WTC11 (cell line): ENCODE measurements at regions not wholly inside any gene's neighbourhood (a gene's known extent, or its start where the extent isn't known, plus 50 kb on each side); places are given as distances from the start of the nearest gene placed in this dataset.

Source experiments
- ATAC-seq: fragments of 200-7000 bp; cut with Tn5 transposase; 2 replicates; pipeline ENCODE4 v1.10.0; 2021; ENCODE audit warnings: mild to moderate bottlenecking, moderate library complexity
- CTCF ChIA-PET: fragments of 300-600 bp; sonication (Branson Sonifier 250); formaldehyde crosslinking; loops from one replicate; lab custom pipeline; 2021; ENCODE audit warnings: antibody characterized with exemption; lab: Charles Lee
- POLR2A ChIA-PET: fragments of 350-600 bp; sonication (Branson Sonifier 250); formaldehyde crosslinking; loops from one replicate; lab custom pipeline; 2021; ENCODE audit warnings: antibody characterized with exemption; lab: Charles Lee
- DNase-seq: peaks from one replicate; pipeline ENCODE4 v3.0.0; 2021; ENCODE audit warnings: low spot score
- H3K27ac Mint-ChIP-seq: 2 replicates; pipeline ENCODE4 v1.8.0; 2021; ENCODE audit warnings: mixed read lengths
- H3K27me3 Mint-ChIP-seq: 2 replicates; pipeline ENCODE4 v1.8.0; 2021; ENCODE audit warnings: low read depth, mild to moderate bottlenecking, moderate library complexity, mixed read lengths
- H3K36me3 Mint-ChIP-seq: 2 replicates; pipeline ENCODE4 v1.8.0; 2021; ENCODE audit warnings: mixed read lengths
- H3K4me1 Mint-ChIP-seq: 2 replicates; pipeline ENCODE4 v1.8.0; 2022; ENCODE audit warnings: mixed read lengths
- H3K4me3 Mint-ChIP-seq: 2 replicates; pipeline ENCODE4 v1.8.0; 2021; ENCODE audit warnings: mild to moderate bottlenecking, moderate library complexity, mixed read lengths
- H3K9me3 Mint-ChIP-seq: 2 replicates; pipeline ENCODE4 v1.8.0; 2021; ENCODE audit warnings: mixed read lengths
- ATF3 ChIP-seq: sonication (generic); formaldehyde crosslinking; conservative IDR thresholded peaks from 2 replicates; pipeline ENCODE4 v1.8.1; 2022; ENCODE audit warnings: mild to moderate bottlenecking, missing genetic modification reagents
- ATF6 ChIP-seq: sonication (generic); formaldehyde crosslinking; IDR thresholded peaks from 2 replicates; pipeline ENCODE4 v1.8.1; 2023; ENCODE audit warnings: mild to moderate bottlenecking, missing genetic modification reagents
- CBFB ChIP-seq: sonication (generic); formaldehyde crosslinking; IDR thresholded peaks from 2 replicates; pipeline ENCODE4 v1.8.1; 2022; ENCODE audit warnings: mild to moderate bottlenecking, low read depth, missing genetic modification reagents
- E2F1 ChIP-seq: sonication (generic); formaldehyde crosslinking; IDR thresholded peaks from 2 replicates; pipeline ENCODE4 v1.8.0; 2022; ENCODE audit warnings: mild to moderate bottlenecking, missing genetic modification reagents
- E2F4 ChIP-seq: sonication (generic); formaldehyde crosslinking; IDR thresholded peaks from 2 replicates; pipeline ENCODE4 v1.8.1; 2022; ENCODE audit warnings: low read depth, mild to moderate bottlenecking, moderate library complexity, missing genetic modification reagents, borderline replicate concordance
- ELF4 ChIP-seq: sonication (generic); formaldehyde crosslinking; IDR thresholded peaks from 2 replicates; pipeline ENCODE4 v1.8.1; 2022; ENCODE audit warnings: low read depth, mild to moderate bottlenecking, moderate library complexity, missing genetic modification reagents
- GRHL2 ChIP-seq: fragments of 250-450 bp; sonication (Bioruptor Pico); IDR thresholded peaks from 2 replicates; pipeline ENCODE4 v1.8.0; 2022; ENCODE audit warnings: mild to moderate bottlenecking, moderate library complexity; ENCODE audit not compliant: insufficient replicate concordance, severe bottlenecking
- HMGA2 ChIP-seq: fragments of 250-450 bp; sonication (Bioruptor Pico); IDR thresholded peaks from 2 replicates; pipeline ENCODE4 v1.4.0; 2021; ENCODE audit warnings: mild to moderate bottlenecking, moderate library complexity
- HMGXB4 ChIP-seq: sonication (generic); formaldehyde crosslinking; IDR thresholded peaks from 2 replicates; pipeline ENCODE4 v1.8.1; 2023; ENCODE audit warnings: mild to moderate bottlenecking, moderate library complexity, missing genetic modification reagents
- JAZF1 ChIP-seq: fragments of 250-450 bp; sonication (Bioruptor Pico); IDR thresholded peaks from 2 replicates; pipeline ENCODE4 v1.9.0; 2021; ENCODE audit warnings: moderate library complexity, mild to moderate bottlenecking, inconsistent platforms
- MYBL2 ChIP-seq: sonication (generic); formaldehyde crosslinking; IDR thresholded peaks from 2 replicates; pipeline ENCODE4 v1.8.1; 2023; ENCODE audit warnings: mild to moderate bottlenecking, moderate library complexity, missing genetic modification reagents
- NR1H2 ChIP-seq: sonication (generic); formaldehyde crosslinking; IDR thresholded peaks from 2 replicates; pipeline ENCODE4 v1.9.0; 2021; ENCODE audit warnings: mild to moderate bottlenecking, moderate library complexity, missing genetic modification reagents
- OVOL2 ChIP-seq: fragments of 250-450 bp; sonication (Bioruptor Pico); IDR thresholded peaks from 2 replicates; pipeline ENCODE4 v1.9.0; 2021; ENCODE audit warnings: mild to moderate bottlenecking, borderline replicate concordance
- PRRX2 ChIP-seq: fragments of 250-450 bp; sonication (Bioruptor Pico); IDR thresholded peaks from 2 replicates; pipeline ENCODE4 v1.8.0; 2021; ENCODE audit warnings: mild to moderate bottlenecking
- SMAD4 ChIP-seq: sonication (generic); formaldehyde crosslinking; IDR thresholded peaks from 2 replicates; pipeline ENCODE4 v1.8.0; 2022; ENCODE audit warnings: mild to moderate bottlenecking, missing genetic modification reagents
- ZBTB21 ChIP-seq: sonication (generic); formaldehyde crosslinking; IDR thresholded peaks from 2 replicates; pipeline ENCODE4 v1.8.1; 2023; ENCODE audit warnings: mild to moderate bottlenecking, missing genetic modification reagents, borderline replicate concordance
- ZNF121 ChIP-seq: sonication (generic); formaldehyde crosslinking; IDR thresholded peaks from 2 replicates; pipeline ENCODE4 v1.8.0; 2023; ENCODE audit warnings: missing genetic modification reagents
- ZNF138 ChIP-seq: sonication (generic); formaldehyde crosslinking; conservative IDR thresholded peaks from 2 replicates; pipeline ENCODE4 v1.8.1; 2022; ENCODE audit warnings: mild to moderate bottlenecking, moderate library complexity, missing genetic modification reagents
- ZNF263 ChIP-seq: sonication (generic); formaldehyde crosslinking; IDR thresholded peaks from 2 replicates; pipeline ENCODE4 v1.8.1; 2022; ENCODE audit warnings: low read depth, mild to moderate bottlenecking, moderate library complexity, missing genetic modification reagents
- ZNF281 ChIP-seq: sonication (generic); formaldehyde crosslinking; IDR thresholded peaks from 2 replicates; pipeline ENCODE4 v1.8.0; 2023; ENCODE audit warnings: mild to moderate bottlenecking, missing genetic modification reagents
- ZNF512 ChIP-seq: sonication (generic); formaldehyde crosslinking; IDR thresholded peaks from 2 replicates; pipeline ENCODE4 v1.8.1; 2022; ENCODE audit warnings: missing genetic modification reagents, borderline replicate concordance

GRCh38 chr5:142246258-142246657, 78.6 kb downstream of the SPRY4 start (continued):
- TF ChIP-seq GRHL2 (CRISPR knock-in tag) (no peak), SMAD4 (CRISPR knock-in tag) (no peak)

GRCh38 chr5:142245786-142246185, 79.0 kb downstream of the SPRY4 start:
- peaks cover 5% of the 10 kb centered on the region for H3K36me3 Mint-ChIP-seq
- H3K27ac Mint-ChIP-seq = no peak overlapping the region
- H3K9me3 Mint-ChIP-seq = peaks cover 18% of the 10 kb centered on the region
- DNase-seq (no peak), ATAC-seq (peak; percentile 53)
- H3K4me1 Mint-ChIP-seq = peaks cover 21% of the 10 kb centered on the region
- no peak overlapping the region for H3K4me3 Mint-ChIP-seq
- CTCF ChIA-PET = interaction anchor here (0.8 to 1.1 kb wide), 3 partner anchors 14 to 93 kb away, joined by 3 to 4 read pairs (median 3); no protein-coding TSS in a partner anchor
- peaks cover 6% of the 10 kb centered on the region for H3K27me3 Mint-ChIP-seq
- POLR2A ChIA-PET = interaction anchor here (0.7 kb wide), 1 partner anchor 19 kb away, joined by 4 read pairs; no protein-coding TSS in a partner anchor
- TF ChIP-seq MYBL2 (CRISPR knock-in tag) = no peak
- no peak for TF ChIP-seq ZNF121 (CRISPR knock-in tag)
- TF ChIP-seq ATF3 (CRISPR knock-in tag) = no peak
- TF ChIP-seq E2F4 (CRISPR knock-in tag) = no peak
- no peak for TF ChIP-seq ELF4
- no peak for TF ChIP-seq NR1H2 (CRISPR knock-in tag)
- TF ChIP-seq ZBTB21 = no peak
- TF ChIP-seq ZNF263 (CRISPR knock-in tag) = no peak
- TF ChIP-seq ZNF138 (CRISPR knock-in tag) = no peak
- no peak for TF ChIP-seq OVOL2
- TF ChIP-seq E2F1 (CRISPR knock-in tag) = no peak
- no peak for TF ChIP-seq GRHL2 (CRISPR knock-in tag)
- TF ChIP-seq PRRX2 (CRISPR knock-in tag) = no peak
- no peak for TF ChIP-seq ZNF512 (CRISPR knock-in tag)
- no peak for TF ChIP-seq HMGXB4 (CRISPR knock-in tag)
- no peak for TF ChIP-seq JAZF1 (CRISPR knock-in tag)
- TF ChIP-seq CBFB = no peak
- no peak for TF ChIP-seq ATF6 (CRISPR knock-in tag)
- no peak for TF ChIP-seq HMGA2 (CRISPR knock-in tag)
- no peak for TF ChIP-seq ZNF281 (CRISPR knock-in tag)
- TF ChIP-seq, all 79 proteins: peak for 0
